Stimulated activated CD4-positive, alpha-beta T cell treated with anti-CD3 and anti-CD28 coated beads, Interleukin-15, amount 100 ng/mL, for 48 hours (primary cell): ENCODE measurements at regions not wholly inside any gene's neighbourhood (a gene's known extent, or its start where the extent isn't known, plus 50 kb on each side); places are given as distances from the start of the nearest gene placed in this dataset.
"Not testable (repeated sequence)": the region's sequence is repeated elsewhere in the genome, so short reads cannot be mapped to it uniquely, and the experiment has no call there.

Experiments
- DNase-seq, 2 donors: peaks; one replicate each; pipeline ENCODE4 v3.0.0-alpha.2; 2020; ENCODE audit warnings: low read depth in 2 of 2

DNA sequence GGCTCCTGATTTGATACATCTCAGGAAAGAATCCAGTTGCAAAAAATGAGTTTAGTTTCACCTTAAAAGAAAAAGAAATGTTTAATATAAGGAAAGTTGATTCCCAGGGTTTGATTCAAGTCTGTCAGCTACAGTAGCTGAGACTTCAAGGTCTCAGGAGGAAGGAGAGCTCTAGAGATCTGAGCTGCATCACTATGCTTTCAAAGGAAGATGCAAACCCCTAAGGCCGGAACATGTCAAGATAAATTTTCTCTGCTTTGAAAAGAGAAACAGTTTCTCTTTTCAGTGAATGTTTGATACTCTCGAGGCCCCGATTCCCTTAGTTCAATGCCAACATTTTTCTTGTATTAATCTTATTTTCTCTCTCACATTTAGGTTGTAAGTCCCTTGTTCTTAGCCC lies 128.6 kb downstream of the RGPD3 start:
- no peak for DNase-seq

GRCh38 chr2:106339132-106339531 lies 129.1 kb downstream of the RGPD3 start:
- DNase-seq: no peak

GRCh38 chr2:106338043-106338442 lies 130.2 kb downstream of the RGPD3 start:
- no peak for DNase-seq

DNA sequence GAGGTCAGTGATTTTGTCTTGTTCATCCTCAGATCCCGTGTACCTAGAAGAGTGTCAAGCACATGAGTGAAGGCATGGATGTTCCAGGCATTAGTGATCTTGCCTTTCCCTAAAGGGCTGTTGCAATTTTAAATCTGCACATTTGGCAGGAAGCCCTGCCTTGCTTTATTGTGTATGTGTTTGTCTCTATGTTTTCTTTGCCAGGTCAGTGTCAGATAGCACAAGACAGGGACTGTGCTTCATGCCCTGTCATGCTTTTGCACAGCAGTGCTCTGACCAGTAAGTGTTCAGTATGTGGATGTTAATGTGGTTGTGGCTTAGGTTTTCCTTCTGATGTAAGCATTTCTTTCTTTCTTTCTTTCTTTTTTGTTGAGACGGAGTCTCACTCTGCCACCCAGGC lies 131.5 kb downstream of the RGPD3 start:
- DNase-seq: no peak

DNA sequence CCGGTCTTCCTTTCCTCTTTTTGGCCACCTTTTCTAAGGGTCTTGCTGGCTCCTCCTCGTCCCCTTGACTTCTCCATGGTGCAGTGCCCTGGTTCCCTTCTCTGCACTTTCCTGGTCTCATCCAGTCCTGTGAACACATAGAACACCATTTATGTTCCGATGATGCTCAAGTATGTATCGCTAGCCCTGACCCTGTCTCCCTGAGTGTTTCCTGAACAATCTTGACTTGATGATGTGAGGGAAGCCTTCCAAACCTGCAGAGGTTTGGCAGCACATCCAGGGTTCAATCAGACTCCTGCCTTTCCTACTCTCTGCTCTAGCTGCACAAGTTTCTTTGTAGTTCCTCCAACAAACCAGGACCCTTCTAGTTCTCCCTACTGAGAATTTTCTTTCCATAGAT lies 132.1 kb downstream of the RGPD3 start:
- DNase-seq: no peak

DNA sequence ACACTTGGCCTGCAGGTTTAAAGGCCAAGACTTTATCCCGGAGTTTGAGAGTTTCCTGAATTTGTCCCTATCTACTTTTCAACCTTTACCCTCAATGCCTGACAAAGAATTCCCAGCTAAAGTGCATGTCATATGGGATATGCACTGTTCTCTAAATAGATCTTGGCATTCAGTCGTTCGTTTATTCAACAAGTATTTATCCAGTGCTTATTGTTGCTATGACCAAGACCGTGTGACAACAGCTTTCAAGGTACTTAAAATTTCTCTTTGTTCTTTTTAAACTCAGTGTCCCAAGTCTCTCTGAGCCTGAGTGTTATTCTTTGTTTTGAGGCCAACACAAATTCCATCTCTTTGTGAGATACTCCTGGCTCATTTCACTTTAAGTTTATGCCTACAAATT lies 133.4 kb downstream of the RGPD3 start:
- no peak for DNase-seq

DNA sequence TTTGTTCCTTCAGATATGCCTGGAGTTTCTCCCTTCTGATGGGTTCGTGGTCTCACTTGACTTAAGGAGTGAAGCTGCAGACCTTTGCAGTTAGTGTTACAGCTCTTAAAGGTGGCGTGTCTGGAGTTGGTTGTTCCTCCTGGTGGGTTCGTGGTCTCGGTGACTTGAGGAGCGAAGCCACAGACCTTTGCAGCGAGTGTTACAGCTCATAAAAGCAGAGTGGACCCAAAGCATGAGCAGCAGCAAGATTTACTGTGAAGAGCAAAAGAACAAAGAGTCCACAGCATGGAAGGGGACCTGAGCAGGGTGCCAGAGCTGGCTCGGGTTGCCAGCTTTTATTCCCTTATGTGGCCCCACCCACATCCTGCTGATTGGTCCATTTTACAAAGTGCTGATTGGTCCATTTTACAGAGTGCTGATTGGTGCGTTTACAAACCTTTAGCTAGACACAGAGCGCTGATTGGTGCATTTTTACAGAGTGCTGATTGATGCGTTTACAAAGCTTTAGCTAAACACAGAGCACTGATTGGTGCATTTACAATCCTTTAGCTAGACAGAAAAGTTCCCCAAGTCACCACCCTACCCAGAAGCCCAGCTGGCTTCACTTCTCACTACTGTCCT lies 134.8 kb downstream of the RGPD3 start:
- not testable (repeated sequence) for DNase-seq

DNA sequence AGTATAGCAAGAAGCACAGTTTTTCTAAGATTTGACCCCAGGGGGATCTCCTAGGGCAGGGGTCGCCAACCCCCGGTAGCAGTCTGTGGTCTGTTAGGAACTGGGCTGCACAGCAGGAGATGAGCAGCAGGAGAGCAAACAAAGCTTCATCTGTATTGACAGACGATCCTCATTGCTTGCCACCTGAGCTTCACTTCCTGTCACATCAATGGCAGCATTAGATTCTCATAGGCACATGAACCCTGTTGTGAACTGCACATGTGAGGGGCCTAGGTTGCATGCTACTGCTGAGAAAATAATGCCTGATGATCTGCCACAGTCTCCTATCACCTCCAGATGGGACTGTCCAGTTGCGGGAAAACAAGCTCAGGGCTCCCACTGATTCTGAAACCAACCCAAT lies 136.2 kb downstream of the RGPD3 start:
- no peak for DNase-seq

GRCh38 chr2:106330384-106331261 lies 136.5 kb upstream of the UXS1 start:
- DNase-seq: not testable (repeated sequence)

- no peak for DNase-seq
Measured at GRCh38 chr2:106323337-106324013, 129.4 kb upstream of the UXS1 start.

GRCh38 chr2:106322281-106322680 lies 128.2 kb upstream of the UXS1 start:
- no peak for DNase-seq

- not testable (repeated sequence) for DNase-seq
Measured at GRCh38 chr2:106320439-106320838, 126.3 kb upstream of the UXS1 start.

GRCh38 chr2:106316915-106317314 lies 122.8 kb upstream of the UXS1 start:
- no peak for DNase-seq

DNA sequence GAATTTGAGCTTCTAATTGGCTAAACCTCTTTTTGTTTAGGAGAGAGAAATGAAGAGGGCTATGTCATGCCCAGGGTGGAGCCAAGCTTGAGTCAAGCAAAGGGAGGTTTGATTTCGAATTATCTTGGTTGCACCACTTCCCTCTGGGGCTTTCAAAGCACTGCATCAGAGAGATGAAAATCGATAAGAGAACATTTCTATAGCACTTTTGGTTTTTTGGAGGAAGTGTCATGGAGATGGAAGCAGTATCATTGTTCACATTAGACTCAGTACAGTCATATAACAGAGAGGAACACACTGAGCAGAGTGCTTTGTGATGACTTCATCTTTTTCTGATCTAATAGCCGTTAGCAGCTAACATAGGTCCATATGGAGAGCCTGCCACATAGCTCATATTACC lies 120.3 kb upstream of the UXS1 start:
- DNase-seq: no peak

- no peak for DNase-seq
Measured at GRCh38 chr2:106311041-106311370, 116.9 kb upstream of the UXS1 start.

GRCh38 chr2:106307860-106308259 lies 113.8 kb upstream of the UXS1 start:
- DNase-seq: no peak

GRCh38 chr2:106306387-106306786 lies 112.3 kb upstream of the UXS1 start:
- DNase-seq: no peak

- DNase-seq: no peak
Measured at GRCh38 chr2:106304612-106305184, 110.6 kb upstream of the UXS1 start.

DNA sequence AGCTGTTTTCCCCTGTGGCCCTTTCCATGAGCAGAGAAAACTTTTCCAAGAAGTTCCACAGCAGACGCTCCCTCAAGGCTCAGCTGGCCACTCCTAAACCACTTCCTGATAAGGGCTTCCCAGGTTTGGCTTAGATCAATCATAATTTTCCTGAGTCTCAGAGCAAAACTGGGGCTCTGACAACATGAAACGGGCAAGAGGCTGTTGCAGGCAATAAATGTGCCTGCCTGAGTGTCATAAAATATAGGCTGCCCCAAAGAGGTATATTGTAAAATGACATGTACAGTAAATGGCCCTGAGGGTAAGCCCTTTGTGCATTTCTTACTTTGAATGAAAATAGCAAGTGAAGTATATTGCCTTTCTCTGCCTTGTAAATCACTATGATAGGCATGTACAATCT lies 105.6 kb upstream of the UXS1 start:
- no peak for DNase-seq

DNA sequence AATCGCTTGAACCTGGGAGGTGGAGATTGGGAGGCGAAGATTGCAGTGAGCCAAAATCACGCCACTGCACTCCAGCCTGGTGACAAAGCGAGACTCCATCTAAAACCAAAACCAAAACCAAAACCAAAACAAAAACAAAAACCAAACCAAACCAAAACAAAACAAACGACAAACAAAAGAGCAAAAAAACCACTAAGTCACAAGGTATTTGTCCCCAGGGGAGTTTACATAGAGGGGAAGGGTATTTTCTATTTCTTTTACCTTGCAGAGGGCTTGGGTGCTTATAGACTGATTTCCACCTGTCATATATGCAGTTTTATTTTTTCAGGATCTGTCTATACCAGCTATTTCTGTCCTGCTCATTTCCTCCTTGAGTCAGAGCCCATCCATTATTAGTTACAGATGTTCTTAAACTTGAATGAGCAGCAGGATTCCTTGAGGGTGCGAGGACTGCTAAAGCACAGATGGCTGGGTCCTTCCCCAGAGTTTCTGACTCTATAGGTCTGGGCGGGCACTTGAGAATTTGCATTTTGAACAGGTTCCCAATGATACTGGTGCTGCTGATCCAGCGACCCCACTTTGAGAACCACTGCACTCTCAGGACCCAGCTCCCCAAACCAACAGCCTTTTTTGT lies 102.2 kb upstream of the UXS1 start:
- DNase-seq: no peak

DNA sequence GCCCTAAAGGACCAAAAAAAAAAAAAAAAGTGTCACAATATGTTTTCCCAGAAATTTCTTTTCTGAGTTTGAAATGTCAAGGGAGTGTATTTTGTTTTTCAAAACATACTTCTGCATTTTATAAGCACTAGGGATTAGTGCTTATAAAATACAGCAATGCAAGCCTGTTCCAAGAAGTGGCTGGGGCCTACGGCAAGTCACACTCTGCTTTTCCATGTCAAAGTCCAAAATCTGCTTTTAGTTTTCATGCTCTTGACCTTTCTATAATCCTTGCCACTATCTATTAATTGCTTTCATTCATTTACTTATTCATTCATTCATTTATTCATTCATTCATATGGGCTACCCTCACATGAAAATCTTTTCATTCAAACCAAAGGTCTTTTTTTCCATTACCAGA lies 100.1 kb upstream of the UXS1 start:
- DNase-seq: no peak

GRCh38 chr2:106293271-106293783 lies 99.2 kb upstream of the UXS1 start:
- no peak for DNase-seq
